ENCODE measurements at regions not wholly inside any gene's neighbourhood (a gene's known extent, or its start where the extent isn't known, plus 50 kb on each side); places are given as distances from the start of the nearest gene placed in this dataset.

DNA sequence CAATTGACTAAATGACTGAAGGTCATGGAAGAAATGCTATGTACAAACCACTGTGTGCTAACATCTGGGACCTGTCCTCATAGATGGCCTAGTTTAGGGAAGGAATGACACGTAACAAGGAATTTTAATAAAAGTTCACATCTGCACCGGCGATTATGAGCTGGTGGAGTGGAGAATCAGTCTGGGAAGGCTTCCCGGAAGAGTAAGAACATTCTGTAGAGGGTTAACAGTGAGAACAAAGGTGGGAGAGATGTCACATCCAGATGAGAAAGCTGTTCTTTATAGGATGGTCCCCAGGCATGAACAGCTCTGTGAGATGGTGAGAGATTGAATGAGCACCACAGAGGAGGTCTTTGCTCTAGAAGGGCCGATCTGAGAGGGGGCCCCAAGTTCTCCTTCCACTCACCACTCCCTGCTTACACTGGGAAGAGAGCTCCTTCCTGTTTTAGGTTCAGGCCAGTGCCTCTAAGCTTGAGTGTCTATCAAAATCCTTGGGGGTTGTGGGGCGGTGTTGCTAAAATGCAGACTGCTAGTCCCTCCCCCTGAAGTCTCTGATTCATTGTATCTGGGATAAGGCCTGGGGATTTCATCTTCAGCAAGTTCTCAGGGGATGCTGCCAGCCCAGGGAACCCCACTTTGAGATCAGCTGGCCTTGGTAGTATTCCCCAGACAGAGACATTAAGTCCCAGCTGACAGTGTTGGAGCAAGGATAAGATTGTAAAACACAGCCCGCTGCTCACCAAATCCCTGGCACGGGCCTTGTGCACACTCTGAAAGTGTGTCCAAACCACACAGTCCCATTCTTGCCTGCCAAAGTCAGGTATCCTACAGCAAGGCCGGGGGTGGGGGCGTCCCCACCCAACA lies 294.7 kb upstream of the MAF start:
- Mint-ChIP-seq H3K27ac (no peak overlapping the region), H3K4me3 (no peak overlapping the region), H3K9me3 (no peaks in the 10 kb centered on the region), H3K4me1 (ENCODE audit: low read depth) (no peaks in the 10 kb centered on the region), H3K27me3 (no peaks in the 10 kb centered on the region), H3K36me3 (ENCODE audit: low read depth) (no peaks in the 10 kb centered on the region)
- ChIA-PET POLR2A (interaction anchor here (0.9 kb wide), 1 partner anchor 16 kb away, joined by 3 read pairs; no protein-coding TSS in a partner anchor), CTCF (no interaction called here)
- intact Hi-C loops (cut with micrococcal nuclease), result no loop called here
- DNase-seq (no peak), ATAC-seq (no peak)
- TF ChIP-seq, protein P1, sequence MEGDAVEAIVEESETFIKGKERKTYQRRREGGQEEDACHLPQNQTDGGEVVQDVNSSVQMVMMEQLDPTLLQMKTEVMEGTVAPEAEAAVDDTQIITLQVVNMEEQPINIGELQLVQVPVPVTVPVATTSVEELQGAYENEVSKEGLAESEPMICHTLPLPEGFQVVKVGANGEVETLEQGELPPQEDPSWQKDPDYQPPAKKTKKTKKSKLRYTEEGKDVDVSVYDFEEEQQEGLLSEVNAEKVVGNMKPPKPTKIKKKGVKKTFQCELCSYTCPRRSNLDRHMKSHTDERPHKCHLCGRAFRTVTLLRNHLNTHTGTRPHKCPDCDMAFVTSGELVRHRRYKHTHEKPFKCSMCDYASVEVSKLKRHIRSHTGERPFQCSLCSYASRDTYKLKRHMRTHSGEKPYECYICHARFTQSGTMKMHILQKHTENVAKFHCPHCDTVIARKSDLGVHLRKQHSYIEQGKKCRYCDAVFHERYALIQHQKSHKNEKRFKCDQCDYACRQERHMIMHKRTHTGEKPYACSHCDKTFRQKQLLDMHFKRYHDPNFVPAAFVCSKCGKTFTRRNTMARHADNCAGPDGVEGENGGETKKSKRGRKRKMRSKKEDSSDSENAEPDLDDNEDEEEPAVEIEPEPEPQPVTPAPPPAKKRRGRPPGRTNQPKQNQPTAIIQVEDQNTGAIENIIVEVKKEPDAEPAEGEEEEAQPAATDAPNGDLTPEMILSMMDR (IDR thresholded peaks at IDR 0.05), result no peak

DNA sequence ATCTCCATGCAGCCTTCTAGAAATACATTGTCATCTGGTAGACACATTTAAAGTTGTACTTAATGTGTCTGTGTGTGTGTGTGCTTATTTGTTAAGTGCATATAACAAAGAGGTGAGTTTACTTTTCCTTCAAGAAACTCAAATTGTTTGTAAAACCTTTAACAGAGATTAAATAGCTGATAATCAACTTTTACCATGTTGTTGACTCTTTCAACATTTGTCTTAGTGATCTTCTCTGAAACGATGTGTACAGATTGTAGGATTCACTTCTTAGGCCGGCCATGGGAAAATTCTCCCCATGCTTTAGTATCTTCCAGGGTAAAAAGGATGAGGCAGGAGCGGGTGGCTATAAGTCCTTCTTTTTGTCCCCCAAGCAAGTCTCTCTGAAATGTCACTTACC lies 292.9 kb upstream of the MAF start:
- Mint-ChIP-seq H3K9me3 (no peaks in the 10 kb centered on the region), H3K27ac (no peak overlapping the region), H3K36me3 (ENCODE audit: low read depth) (no peaks in the 10 kb centered on the region), H3K4me1 (ENCODE audit: low read depth) (no peaks in the 10 kb centered on the region), H3K27me3 (no peaks in the 10 kb centered on the region), H3K4me3 (no peak overlapping the region)
- DNase-seq (no peak), ATAC-seq (no peak)
- TF ChIP-seq, protein P1 (IDR thresholded peaks at IDR 0.05), result no peak
- ChIA-PET CTCF (no interaction called here), POLR2A (no interaction called here)
- intact Hi-C loops (cut with micrococcal nuclease), result no loop called here

DNA sequence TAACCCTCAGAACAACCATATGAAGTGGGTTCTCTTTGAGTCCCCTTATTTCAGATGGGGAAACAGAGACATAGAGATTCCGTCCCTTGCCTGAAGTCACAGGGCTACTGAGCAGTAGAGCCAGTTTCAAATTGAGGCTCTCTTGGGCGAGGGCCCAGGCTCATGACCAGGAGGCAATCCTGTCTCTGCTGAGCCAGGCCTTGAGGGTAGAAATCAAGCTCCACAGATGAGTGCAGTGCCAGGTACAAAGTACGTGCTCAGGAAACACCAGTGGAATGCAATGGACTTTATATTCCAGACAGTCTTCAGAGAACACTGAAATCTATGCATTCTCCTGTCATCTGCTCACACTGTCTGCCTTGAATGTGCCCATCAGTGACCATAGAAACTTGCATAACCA lies 291.7 kb upstream of the MAF start:
- Mint-ChIP-seq H3K4me1 (ENCODE audit: low read depth) (no peaks in the 10 kb centered on the region), H3K4me3 (no peak overlapping the region), H3K27ac (no peak overlapping the region), H3K9me3 (no peaks in the 10 kb centered on the region), H3K27me3 (no peaks in the 10 kb centered on the region), H3K36me3 (ENCODE audit: low read depth) (no peaks in the 10 kb centered on the region)
- intact Hi-C loops (cut with micrococcal nuclease), result no loop called here
- DNase-seq (no peak), ATAC-seq (no peak)
- ChIA-PET POLR2A (no interaction called here), CTCF (interaction anchor here (1.1 kb wide), 1 partner anchor 11 kb away, joined by 3 read pairs; no protein-coding TSS in a partner anchor)
- TF ChIP-seq, protein P1 (IDR thresholded peaks at IDR 0.05), result no peak

DNA sequence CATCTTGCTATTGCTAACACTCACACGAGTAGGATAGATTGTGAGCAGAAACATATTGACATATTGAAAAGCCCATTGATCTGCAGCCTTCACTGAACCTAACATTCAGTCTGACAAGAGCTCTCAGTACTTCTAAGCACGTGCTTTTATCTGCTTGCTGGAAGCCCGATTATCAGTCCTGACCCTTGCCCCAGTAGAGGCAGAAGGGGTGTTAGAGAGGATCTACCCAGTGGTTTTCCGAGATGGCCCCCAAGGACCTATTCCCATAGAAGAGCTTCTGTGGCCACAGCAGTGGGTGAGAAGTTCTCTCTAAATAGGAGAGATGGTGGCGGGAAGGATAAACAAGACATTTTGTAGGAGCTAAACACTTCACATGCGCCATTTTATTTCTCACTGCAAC lies 290.9 kb upstream of the MAF start:
- Mint-ChIP-seq H3K27me3 (no peaks in the 10 kb centered on the region), H3K27ac (no peak overlapping the region), H3K36me3 (ENCODE audit: low read depth) (no peaks in the 10 kb centered on the region), H3K9me3 (no peaks in the 10 kb centered on the region), H3K4me1 (ENCODE audit: low read depth) (no peaks in the 10 kb centered on the region), H3K4me3 (no peak overlapping the region)
- ChIA-PET CTCF (interaction anchor here (1.1 kb wide), 1 partner anchor 11 kb away, joined by 3 read pairs; no protein-coding TSS in a partner anchor), POLR2A (no interaction called here)
- intact Hi-C loops (cut with micrococcal nuclease), result no loop called here
- TF ChIP-seq, protein P1 (IDR thresholded peaks at IDR 0.05), result no peak
- DNase-seq, result no peak
- no peak for ATAC-seq
